Activated CD8-positive, alpha-beta T cell treated with anti-CD3 and anti-CD28 coated beads for 36 hours (primary cell): ENCODE measurements at regions not wholly inside any gene's neighbourhood (a gene's known extent, or its start where the extent isn't known, plus 50 kb on each side); places are given as distances from the start of the nearest gene placed in this dataset.

Source experiments
- ATAC-seq: fragments of 200-7000 bp; cut with Tn5 transposase; one replicate; pipeline ENCODE4 v1.10.0; 2021; ENCODE audit warnings: mild to moderate bottlenecking, moderate library complexity
- CTCF ChIA-PET: fragments of 350-600 bp; sonication (Branson Sonifier 250); formaldehyde crosslinking; loops from one replicate; lab custom pipeline; 2021; ENCODE audit warnings: antibody characterized with exemption; lab: Charles Lee
- POLR2A ChIA-PET: fragments of 350-600 bp; sonication (Branson Sonifier 250); formaldehyde crosslinking; loops from one replicate; lab custom pipeline; 2021; ENCODE audit warnings: antibody characterized with exemption; lab: Charles Lee
- DNase-seq: peaks from one replicate; pipeline ENCODE4 v3.0.0-alpha.2; 2020
- H3K27ac Mint-ChIP-seq: one replicate; pipeline ENCODE4 v1.8.0; 2021; ENCODE audit warnings: mild to moderate bottlenecking, mixed read lengths
- H3K27me3 Mint-ChIP-seq: one replicate; pipeline ENCODE4 v1.8.0; 2021; ENCODE audit warnings: mixed read lengths
- H3K36me3 Mint-ChIP-seq: one replicate; pipeline ENCODE4 v1.8.0; 2021; ENCODE audit warnings: low read depth, mixed read lengths
- H3K4me1 Mint-ChIP-seq: one replicate; pipeline ENCODE4 v1.8.0; 2021; ENCODE audit warnings: low read depth, mixed read lengths
- H3K4me3 Mint-ChIP-seq: one replicate; pipeline ENCODE4 v1.8.0; 2021; ENCODE audit warnings: mild to moderate bottlenecking, moderate library complexity, mixed read lengths
- H3K9me3 Mint-ChIP-seq: one replicate; pipeline ENCODE4 v1.8.0; 2021; ENCODE audit warnings: mixed read lengths
- CTCF ChIP-seq: fragments of 200-600 bp; IDR thresholded peaks from one replicate; pipeline ENCODE4 v1.8.0; 2022; ENCODE audit warnings: antibody characterized with exemption, mild to moderate bottlenecking
- intact Hi-C: fragments of 100-400 bp; cut with micrococcal nuclease; formaldehyde crosslinking; loops from one replicate; pipeline ENCODE4 v1.10.0; 2022

- TF ChIP-seq CTCF = no peak
- Mint-ChIP-seq H3K4me1 (no peaks in the 10 kb centered on the region), H3K36me3 (no peaks in the 10 kb centered on the region), H3K27me3 (no peaks in the 10 kb centered on the region), H3K9me3 (peaks cover 2% of the 10 kb centered on the region), H3K4me3 (no peak overlapping the region), H3K27ac (no peak overlapping the region)
- ATAC-seq (no peak), DNase-seq (no peak)
- intact Hi-C loops = no loop called here
- CTCF ChIA-PET = no interaction called here
- POLR2A ChIA-PET = no interaction called here
Observed at GRCh38 chr16:52073024-52073423, 473.9 kb downstream of the TOX3 start.

GRCh38 chr16:52071101-52071500 is 475.8 kb downstream of the TOX3 start:
- CTCF ChIA-PET = no interaction called here
- ATAC-seq = no peak
- H3K27ac Mint-ChIP-seq = no peak overlapping the region

GRCh38 chr16:52070341-52071057 is 476.4 kb downstream of the TOX3 start:
- ATAC-seq (no peak), DNase-seq (no peak)
- H3K27ac Mint-ChIP-seq = no peak overlapping the region
- H3K4me3 Mint-ChIP-seq = no peak overlapping the region
- H3K4me1 Mint-ChIP-seq = no peaks in the 10 kb centered on the region
- CTCF ChIA-PET = no interaction called here
- H3K9me3 Mint-ChIP-seq = peaks cover 8% of the 10 kb centered on the region
- H3K27me3 Mint-ChIP-seq = no peaks in the 10 kb centered on the region
- intact Hi-C loops = no loop called here
- TF ChIP-seq CTCF = no peak
- H3K36me3 Mint-ChIP-seq = no peaks in the 10 kb centered on the region
- POLR2A ChIA-PET = no interaction called here

More at GRCh38 chr16:52071101-52071500, 475.8 kb downstream of the TOX3 start:
- no peak for TF ChIP-seq CTCF
- Mint-ChIP-seq H3K4me1 (no peaks in the 10 kb centered on the region), H3K36me3 (no peaks in the 10 kb centered on the region), H3K4me3 (no peak overlapping the region), H3K9me3 (peaks cover 4% of the 10 kb centered on the region), H3K27me3 (no peaks in the 10 kb centered on the region)
- intact Hi-C loops = no loop called here
- DNase-seq = no peak
- POLR2A ChIA-PET = no interaction called here

- CTCF ChIA-PET = no interaction called here
- Mint-ChIP-seq H3K27me3 (no peaks in the 10 kb centered on the region), H3K4me3 (no peak overlapping the region), H3K4me1 (no peaks in the 10 kb centered on the region), H3K27ac (no peak overlapping the region), H3K36me3 (no peaks in the 10 kb centered on the region), H3K9me3 (peaks cover 9% of the 10 kb centered on the region)
- ATAC-seq = no peak
- no peak for TF ChIP-seq CTCF
- POLR2A ChIA-PET = no interaction called here
- intact Hi-C loops = no loop called here
- DNase-seq = no peak
Observed at GRCh38 chr16:52069866-52070265, 477.1 kb downstream of the TOX3 start.

- POLR2A ChIA-PET = no interaction called here
- no peak overlapping the region for H3K4me3 Mint-ChIP-seq
- CTCF ChIA-PET = no interaction called here
Observed at GRCh38 chr16:52068447-52069074, 478.4 kb downstream of the TOX3 start.

More at GRCh38 chr16:52068447-52069074, 478.4 kb downstream of the TOX3 start:
- H3K27ac Mint-ChIP-seq = no peak overlapping the region
- no peaks in the 10 kb centered on the region for H3K36me3 Mint-ChIP-seq
- no peak for ATAC-seq
- no peak for TF ChIP-seq CTCF
- no peaks in the 10 kb centered on the region for H3K4me1 Mint-ChIP-seq
- DNase-seq = no peak
- peaks cover 9% of the 10 kb centered on the region for H3K9me3 Mint-ChIP-seq
- intact Hi-C loops = no loop called here
- H3K27me3 Mint-ChIP-seq = no peaks in the 10 kb centered on the region
